PFSK-1 (cell line): ENCODE measurements at regions not wholly inside any gene's neighbourhood (a gene's known extent, or its start where the extent isn't known, plus 50 kb on each side); places are given as distances from the start of the nearest gene placed in this dataset.

ENCODE experiments used
- FOXP2 ChIP-seq: optimal IDR thresholded peaks from 2 replicates; pipeline ENCODE3; 2011; ENCODE audit warnings: borderline replicate concordance, control low read depth, inconsistent platforms; ENCODE audit not compliant: insufficient read depth; ENCODE audit errors: extremely low read length, extremely low read depth
- POLR2AphosphoS5 ChIP-seq: IDR thresholded peaks from 2 replicates; pipeline ENCODE4 v1.6.1; 2012; ENCODE audit warnings: low read depth, mild to moderate bottlenecking, control low read depth, low read length, moderate library complexity
- SIN3A ChIP-seq: IDR thresholded peaks from 2 replicates; pipeline ENCODE4 v1.6.1; 2012; ENCODE audit warnings: mild to moderate bottlenecking, low read length, moderate library complexity, borderline replicate concordance; ENCODE audit not compliant: insufficient read depth
- TAF1 ChIP-seq: IDR thresholded peaks from 2 replicates; pipeline ENCODE4 v1.6.1; 2012; ENCODE audit warnings: low read length, control low read depth, borderline replicate concordance; ENCODE audit not compliant: insufficient read depth
- TF ChIP-seq, protein P1 (sequence below), 2 experiments: IDR thresholded peaks; 2 replicates each; pipeline versions ENCODE4 v1.6.1 to v1.8.0; 2011 to 2012; ENCODE audit warnings: low read depth in 2 of 2, low read length in 2 of 2, control low read depth in 1 of 2, inconsistent platforms in 1 of 2, mild to moderate bottlenecking in 1 of 2, moderate library complexity in 1 of 2; ENCODE audit not compliant: insufficient read depth in 1 of 2

DNA sequence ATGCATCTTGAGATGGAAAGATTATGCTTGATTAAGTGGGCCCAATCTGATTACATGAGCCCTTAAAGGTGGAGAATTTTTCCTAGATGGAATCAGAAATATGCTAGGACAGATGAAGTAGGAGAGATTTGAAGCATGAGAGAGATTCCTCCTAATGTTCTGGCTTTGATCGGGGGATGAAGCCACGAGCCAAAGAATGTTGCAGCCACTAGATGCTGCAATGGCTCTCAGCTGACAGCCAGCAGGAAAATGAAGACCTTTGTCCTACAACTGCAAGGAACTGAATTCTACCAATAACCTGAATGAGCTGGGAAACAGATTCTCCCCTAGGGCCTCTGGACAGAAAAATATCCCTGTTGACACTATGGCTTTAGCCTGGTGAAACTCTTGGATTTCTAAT, 82.6 kb upstream of the ATP2B1 start:
- TF ChIP-seq, protein P1, sequence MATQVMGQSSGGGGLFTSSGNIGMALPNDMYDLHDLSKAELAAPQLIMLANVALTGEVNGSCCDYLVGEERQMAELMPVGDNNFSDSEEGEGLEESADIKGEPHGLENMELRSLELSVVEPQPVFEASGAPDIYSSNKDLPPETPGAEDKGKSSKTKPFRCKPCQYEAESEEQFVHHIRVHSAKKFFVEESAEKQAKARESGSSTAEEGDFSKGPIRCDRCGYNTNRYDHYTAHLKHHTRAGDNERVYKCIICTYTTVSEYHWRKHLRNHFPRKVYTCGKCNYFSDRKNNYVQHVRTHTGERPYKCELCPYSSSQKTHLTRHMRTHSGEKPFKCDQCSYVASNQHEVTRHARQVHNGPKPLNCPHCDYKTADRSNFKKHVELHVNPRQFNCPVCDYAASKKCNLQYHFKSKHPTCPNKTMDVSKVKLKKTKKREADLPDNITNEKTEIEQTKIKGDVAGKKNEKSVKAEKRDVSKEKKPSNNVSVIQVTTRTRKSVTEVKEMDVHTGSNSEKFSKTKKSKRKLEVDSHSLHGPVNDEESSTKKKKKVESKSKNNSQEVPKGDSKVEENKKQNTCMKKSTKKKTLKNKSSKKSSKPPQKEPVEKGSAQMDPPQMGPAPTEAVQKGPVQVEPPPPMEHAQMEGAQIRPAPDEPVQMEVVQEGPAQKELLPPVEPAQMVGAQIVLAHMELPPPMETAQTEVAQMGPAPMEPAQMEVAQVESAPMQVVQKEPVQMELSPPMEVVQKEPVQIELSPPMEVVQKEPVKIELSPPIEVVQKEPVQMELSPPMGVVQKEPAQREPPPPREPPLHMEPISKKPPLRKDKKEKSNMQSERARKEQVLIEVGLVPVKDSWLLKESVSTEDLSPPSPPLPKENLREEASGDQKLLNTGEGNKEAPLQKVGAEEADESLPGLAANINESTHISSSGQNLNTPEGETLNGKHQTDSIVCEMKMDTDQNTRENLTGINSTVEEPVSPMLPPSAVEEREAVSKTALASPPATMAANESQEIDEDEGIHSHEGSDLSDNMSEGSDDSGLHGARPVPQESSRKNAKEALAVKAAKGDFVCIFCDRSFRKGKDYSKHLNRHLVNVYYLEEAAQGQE (IDR thresholded peaks at IDR 0.05; ENCODE audit: insufficient read depth in 1 of 2, low read depth in 2 of 2, low read length in 2 of 2), result no peak
- TF ChIP-seq POLR2AphosphoS5, result no peak
- no peak for TF ChIP-seq TAF1
- TF ChIP-seq SIN3A, result no peak
- TF ChIP-seq FOXP2, result no peak
